RWPE2 (cell line): ENCODE measurements at regions not wholly inside any gene's neighbourhood (a gene's known extent, or its start where the extent isn't known, plus 50 kb on each side); places are given as distances from the start of the nearest gene placed in this dataset.

Experiments
- ATAC-seq: fragments of 200-7000 bp; cut with Tn5 transposase; 3 replicates; pipeline ENCODE4 v1.9.1; 2021; ENCODE audit warnings: low read depth
- DNase-seq: peaks from one replicate; pipeline ENCODE4 v3.0.0-alpha.2; 2020; ENCODE audit warnings: low spot score
- H3K27ac ChIP-seq: fragments of 450-650 bp; 2 replicates; pipeline ENCODE4 v1.5.1; 2017; ENCODE audit warnings: mild to moderate bottlenecking; ENCODE audit not compliant: poor library complexity, severe bottlenecking
- H3K27me3 ChIP-seq: fragments of 250-450 bp; sonication (Bioruptor Pico); 2 replicates; pipeline ENCODE4 v1.5.1; 2021; ENCODE audit warnings: mild to moderate bottlenecking, moderate library complexity; ENCODE audit not compliant: insufficient read depth, poor library complexity, severe bottlenecking
- H3K36me3 ChIP-seq: fragments of 250-450 bp; sonication (Bioruptor Pico); 2 replicates; pipeline ENCODE4 v1.5.1; 2020; ENCODE audit warnings: low read depth, mild to moderate bottlenecking, moderate library complexity
- H3K4me1 ChIP-seq: fragments of 250-450 bp; sonication (Bioruptor Pico); 2 replicates; pipeline ENCODE4 v1.5.1; 2021; ENCODE audit warnings: mild to moderate bottlenecking, moderate library complexity; ENCODE audit not compliant: insufficient read depth, poor library complexity, severe bottlenecking
- H3K4me3 ChIP-seq: fragments of 250-450 bp; sonication (Bioruptor Pico); 2 replicates; pipeline ENCODE4 v1.5.1; 2021; ENCODE audit warnings: mild to moderate bottlenecking, moderate library complexity; ENCODE audit not compliant: severe bottlenecking
- H3K9me3 ChIP-seq: fragments of 250-450 bp; sonication (Bioruptor Pico); 2 replicates; pipeline ENCODE4 v1.5.1; 2021; ENCODE audit warnings: mild to moderate bottlenecking, moderate library complexity; ENCODE audit not compliant: severe bottlenecking
- TF ChIP-seq, protein P1 (sequence below): fragments of 450-650 bp; IDR thresholded peaks from one replicate; pipeline ENCODE4 v1.5.1; 2017; ENCODE audit warnings: mild to moderate bottlenecking, moderate library complexity; ENCODE audit not compliant: poor library complexity, severe bottlenecking

DNA sequence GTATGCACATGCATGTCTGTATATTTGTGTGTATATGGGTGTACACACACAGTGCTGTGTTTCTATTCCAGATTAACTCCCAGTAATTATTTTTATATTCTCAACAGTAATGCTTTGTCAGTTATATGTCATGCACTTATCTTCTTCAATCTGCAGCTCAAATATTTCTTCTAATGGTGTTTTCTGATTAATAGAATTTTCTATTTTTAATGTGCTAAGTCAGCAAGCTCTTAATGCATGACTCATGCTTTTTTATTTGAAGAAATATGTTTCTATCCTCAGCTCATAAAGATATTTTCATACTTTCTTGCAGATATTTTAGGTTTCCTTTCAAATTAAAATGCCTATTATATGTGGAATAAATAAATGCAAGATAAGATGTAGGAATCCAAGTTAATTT is 59.7 kb upstream of the TMEM18 start:
- no peaks in the 10 kb centered on the region for H3K27me3 ChIP-seq
- ATAC-seq: no peak
- no peak for DNase-seq

DNA sequence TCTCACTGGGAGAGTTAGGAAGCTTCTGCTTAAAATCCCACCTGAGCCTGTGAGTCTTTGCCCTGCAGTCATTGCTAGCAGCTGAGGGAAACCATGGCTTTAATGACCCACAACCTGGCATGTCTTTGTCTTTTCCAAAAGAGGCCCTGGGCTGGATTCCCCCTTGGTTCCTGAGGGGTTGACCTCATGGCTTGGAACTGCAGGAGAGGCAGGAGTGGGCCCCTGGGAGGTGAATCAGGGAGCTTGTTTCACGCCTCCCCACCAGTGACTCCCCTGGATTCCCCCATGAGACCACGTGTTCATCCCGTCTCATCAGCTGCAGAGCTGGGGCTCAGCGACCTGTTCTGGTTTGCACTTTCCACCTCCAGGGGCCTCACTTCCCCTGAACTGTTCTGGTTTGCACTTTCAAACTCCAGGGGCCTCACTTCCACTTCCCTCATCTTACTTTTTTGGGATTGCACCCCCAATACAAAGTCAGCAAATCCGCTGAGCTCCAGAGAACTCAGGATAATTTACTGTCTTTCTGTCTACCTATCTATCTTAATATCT is 58.5 kb upstream of the TMEM18 start:
- DNase-seq (no peak), ATAC-seq (no peak)
- Histone ChIP-seq H3K9me3 (no peaks in the 10 kb centered on the region), H3K4me3 (no peak overlapping the region), H3K27me3 (no peaks in the 10 kb centered on the region), H3K4me1 (no peaks in the 10 kb centered on the region), H3K36me3 (no peaks in the 10 kb centered on the region), H3K27ac (no peak overlapping the region)
- TF ChIP-seq, protein P1, sequence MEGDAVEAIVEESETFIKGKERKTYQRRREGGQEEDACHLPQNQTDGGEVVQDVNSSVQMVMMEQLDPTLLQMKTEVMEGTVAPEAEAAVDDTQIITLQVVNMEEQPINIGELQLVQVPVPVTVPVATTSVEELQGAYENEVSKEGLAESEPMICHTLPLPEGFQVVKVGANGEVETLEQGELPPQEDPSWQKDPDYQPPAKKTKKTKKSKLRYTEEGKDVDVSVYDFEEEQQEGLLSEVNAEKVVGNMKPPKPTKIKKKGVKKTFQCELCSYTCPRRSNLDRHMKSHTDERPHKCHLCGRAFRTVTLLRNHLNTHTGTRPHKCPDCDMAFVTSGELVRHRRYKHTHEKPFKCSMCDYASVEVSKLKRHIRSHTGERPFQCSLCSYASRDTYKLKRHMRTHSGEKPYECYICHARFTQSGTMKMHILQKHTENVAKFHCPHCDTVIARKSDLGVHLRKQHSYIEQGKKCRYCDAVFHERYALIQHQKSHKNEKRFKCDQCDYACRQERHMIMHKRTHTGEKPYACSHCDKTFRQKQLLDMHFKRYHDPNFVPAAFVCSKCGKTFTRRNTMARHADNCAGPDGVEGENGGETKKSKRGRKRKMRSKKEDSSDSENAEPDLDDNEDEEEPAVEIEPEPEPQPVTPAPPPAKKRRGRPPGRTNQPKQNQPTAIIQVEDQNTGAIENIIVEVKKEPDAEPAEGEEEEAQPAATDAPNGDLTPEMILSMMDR: no peak

More for the DNA sequence above, 59.7 kb upstream of the TMEM18 start:
- Histone ChIP-seq H3K9me3 (no peaks in the 10 kb centered on the region), H3K4me1 (no peaks in the 10 kb centered on the region), H3K4me3 (no peak overlapping the region), H3K27ac (no peak overlapping the region), H3K36me3 (no peaks in the 10 kb centered on the region)
- TF ChIP-seq, protein P1: no peak

DNA sequence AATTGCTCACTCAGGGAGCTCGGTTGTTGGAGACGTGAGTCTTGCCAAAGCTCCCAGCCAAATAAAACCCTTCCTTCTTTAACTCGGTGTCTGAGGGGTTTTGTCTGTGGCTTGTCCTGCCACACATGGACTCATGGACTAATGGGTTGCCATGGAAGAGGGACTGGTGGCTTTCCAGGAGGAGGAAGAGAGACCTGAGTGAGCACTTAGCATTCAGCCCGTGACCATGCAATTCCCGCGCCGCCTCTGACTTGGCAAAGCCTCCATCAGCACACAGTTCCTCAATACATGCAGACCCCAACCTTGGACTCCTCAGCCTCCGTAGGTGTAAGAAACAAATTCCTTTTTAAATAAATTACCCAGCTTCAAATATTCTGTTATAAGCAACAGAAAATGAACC is 57.3 kb upstream of the TMEM18 start:
- H3K9me3 ChIP-seq: no peaks in the 10 kb centered on the region
- H3K27ac ChIP-seq: no peak overlapping the region
- no peak for ATAC-seq
- no peaks in the 10 kb centered on the region for H3K36me3 ChIP-seq
- H3K4me1 ChIP-seq: no peaks in the 10 kb centered on the region
- no peaks in the 10 kb centered on the region for H3K27me3 ChIP-seq
- TF ChIP-seq, protein P1: no peak
- no peak for DNase-seq
- H3K4me3 ChIP-seq: no peak overlapping the region

DNA sequence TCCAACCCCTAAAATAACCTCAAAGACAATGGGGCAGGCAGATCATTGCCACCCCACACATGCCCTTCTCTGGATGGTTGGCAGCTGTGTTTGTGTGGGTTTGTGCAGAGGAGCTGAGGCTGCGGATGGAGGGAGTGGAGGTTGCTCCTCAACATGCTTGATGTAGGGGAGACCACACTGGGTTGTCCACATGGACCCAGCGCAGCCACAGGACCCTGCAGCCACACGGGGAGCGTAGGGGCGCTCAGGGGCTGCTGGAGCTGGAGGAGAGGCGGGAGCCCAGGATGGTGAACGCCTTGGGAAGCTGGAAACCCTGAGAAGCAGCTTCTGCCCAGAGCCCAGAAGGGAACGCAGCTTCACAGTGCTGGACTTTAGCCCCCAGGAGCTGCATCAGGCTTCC is 56.3 kb upstream of the TMEM18 start:
- ATAC-seq (no peak), DNase-seq (no peak)
- H3K4me3 ChIP-seq: no peak overlapping the region
- no peaks in the 10 kb centered on the region for H3K36me3 ChIP-seq
- no peaks in the 10 kb centered on the region for H3K27me3 ChIP-seq
- H3K4me1 ChIP-seq: no peaks in the 10 kb centered on the region
- H3K9me3 ChIP-seq: no peaks in the 10 kb centered on the region
- TF ChIP-seq, protein P1: no peak
- no peak overlapping the region for H3K27ac ChIP-seq

DNA sequence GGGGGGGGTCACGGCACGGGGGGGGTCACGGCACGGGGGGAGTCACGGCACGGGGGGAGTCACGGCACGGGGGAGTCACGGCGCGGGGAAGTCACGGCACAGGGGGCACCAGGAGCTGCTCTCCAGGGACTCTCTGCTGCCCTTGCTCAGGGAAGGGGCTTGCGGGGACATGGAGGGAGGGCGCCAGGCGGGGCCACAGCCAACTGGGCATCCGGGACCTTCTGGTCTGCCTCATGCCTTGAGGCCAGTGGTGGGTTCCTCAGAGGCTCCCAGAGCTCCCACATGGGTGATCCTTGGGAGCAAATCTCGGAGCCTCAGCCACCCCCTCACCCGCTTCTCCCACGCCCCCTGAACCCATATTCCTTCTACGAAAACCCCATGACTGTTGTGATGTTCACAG is 55.8 kb upstream of the TMEM18 start:
- Histone ChIP-seq H3K4me1 (no peaks in the 10 kb centered on the region), H3K4me3 (no peak overlapping the region), H3K27me3 (no peaks in the 10 kb centered on the region), H3K36me3 (no peaks in the 10 kb centered on the region), H3K9me3 (no peaks in the 10 kb centered on the region), H3K27ac (no peak overlapping the region)
- ATAC-seq (no peak), DNase-seq (no peak)
- TF ChIP-seq, protein P1: no peak
